T-helper 2 cell treated with Interferon-gamma antibody and Interleukin-4, amounts not matched to agents 5 μg/mL and 100 μg/mL, for 36 hours (primary cell): ENCODE measurements at regions not wholly inside any gene's neighbourhood (a gene's known extent, or its start where the extent isn't known, plus 50 kb on each side); places are given as distances from the start of the nearest gene placed in this dataset.

Experiments used
- DNase-seq: peaks from one replicate; pipeline ENCODE4 v3.0.0; 2021; ENCODE audit warnings: low spot score
- H3K27ac Mint-ChIP-seq: one replicate; pipeline ENCODE4 v1.8.0; 2021; ENCODE audit warnings: mild to moderate bottlenecking, mixed read lengths
- H3K27me3 Mint-ChIP-seq: one replicate; pipeline ENCODE4 v1.8.0; 2021; ENCODE audit warnings: low read depth, mixed read lengths
- H3K36me3 Mint-ChIP-seq: one replicate; pipeline ENCODE4 v1.8.0; 2021; ENCODE audit warnings: low read depth, mixed read lengths
- H3K4me1 Mint-ChIP-seq: one replicate; pipeline ENCODE4 v1.8.0; 2021; ENCODE audit warnings: low read depth, mixed read lengths
- H3K4me3 Mint-ChIP-seq: one replicate; pipeline ENCODE4 v1.8.0; 2022; ENCODE audit warnings: mild to moderate bottlenecking, moderate library complexity, mixed read lengths
- H3K9me3 Mint-ChIP-seq: one replicate; pipeline ENCODE4 v1.8.0; 2021; ENCODE audit warnings: mixed read lengths

GRCh38 chr15:87498560-87498959, 758.0 kb downstream of the NTRK3 start:
- Mint-ChIP-seq H3K9me3 (no peaks in the 10 kb centered on the region), H3K27me3 (no peaks in the 10 kb centered on the region), H3K4me1 (no peaks in the 10 kb centered on the region), H3K4me3 (no peak overlapping the region), H3K27ac (no peak overlapping the region), H3K36me3 (no peaks in the 10 kb centered on the region)
- no peak for DNase-seq

DNA sequence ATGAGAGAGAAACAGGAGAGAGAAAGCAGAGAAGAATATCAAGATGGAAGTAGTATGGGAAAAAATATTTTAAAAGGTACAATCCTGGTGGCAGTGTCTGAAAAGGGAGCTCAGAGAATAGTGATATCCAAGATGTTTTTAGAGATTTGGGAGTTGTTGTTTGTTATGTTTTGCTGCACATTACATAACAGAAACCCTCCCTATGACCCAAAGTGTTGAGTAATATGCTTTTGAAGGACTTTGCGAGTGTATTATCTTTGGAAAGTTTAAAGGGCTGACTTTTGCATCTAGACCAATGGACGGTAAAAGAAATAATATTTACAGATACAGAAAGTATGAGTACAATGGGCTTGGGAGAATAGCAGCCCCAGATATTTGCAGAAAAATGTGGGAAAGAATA, 759.7 kb downstream of the NTRK3 start:
- Mint-ChIP-seq H3K4me3 (no peak overlapping the region), H3K36me3 (no peaks in the 10 kb centered on the region), H3K4me1 (no peaks in the 10 kb centered on the region), H3K9me3 (peaks cover 6% of the 10 kb centered on the region), H3K27ac (no peak overlapping the region), H3K27me3 (no peaks in the 10 kb centered on the region)
- no peak for DNase-seq

DNA sequence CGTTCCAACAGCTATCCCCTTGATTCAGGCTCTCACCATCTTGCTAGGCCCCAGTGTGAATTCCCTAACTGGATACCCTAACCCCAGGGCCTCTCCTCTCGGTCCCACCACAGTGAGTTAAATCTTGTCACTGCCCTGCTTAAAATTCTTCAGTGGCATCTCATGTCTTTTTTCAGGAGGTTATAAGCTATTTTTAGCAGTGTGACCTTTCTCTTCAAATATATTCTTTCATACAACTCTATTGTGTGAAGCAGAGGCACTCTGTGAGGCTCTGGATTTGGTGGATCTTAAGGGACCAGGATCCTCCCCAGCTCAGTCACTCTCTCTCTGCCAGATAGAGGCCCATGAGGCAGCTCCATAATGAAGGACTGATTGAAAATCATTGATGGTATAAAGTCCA, 760.4 kb downstream of the NTRK3 start:
- H3K36me3 Mint-ChIP-seq, result no peaks in the 10 kb centered on the region
- H3K9me3 Mint-ChIP-seq, result peaks cover 8% of the 10 kb centered on the region
- DNase-seq, result no peak
- H3K27me3 Mint-ChIP-seq, result no peaks in the 10 kb centered on the region
- no peaks in the 10 kb centered on the region for H3K4me1 Mint-ChIP-seq
- no peak overlapping the region for H3K27ac Mint-ChIP-seq
- no peak overlapping the region for H3K4me3 Mint-ChIP-seq

DNA sequence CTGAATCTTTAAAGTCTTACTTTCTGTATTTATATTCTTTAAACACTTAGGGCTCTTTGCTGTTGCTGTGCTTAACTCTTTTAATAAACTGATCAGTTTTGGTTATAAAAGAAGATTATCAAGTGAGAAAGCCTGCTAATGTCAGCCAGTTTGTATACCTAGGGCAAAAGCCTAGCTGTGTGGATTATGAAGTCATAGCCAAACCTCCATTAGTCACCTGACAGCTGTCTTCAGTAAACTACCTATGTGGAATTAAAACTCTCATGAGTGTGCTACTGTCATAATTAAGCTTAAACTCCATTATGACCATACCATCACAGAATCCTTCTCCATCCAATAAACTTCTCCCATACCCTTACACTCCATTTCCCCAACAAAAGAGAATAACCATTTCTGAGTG, 762.7 kb downstream of the NTRK3 start:
- H3K4me3 Mint-ChIP-seq, result no peak overlapping the region
- no peak for DNase-seq
- H3K27me3 Mint-ChIP-seq, result no peaks in the 10 kb centered on the region
- no peak overlapping the region for H3K27ac Mint-ChIP-seq
- H3K4me1 Mint-ChIP-seq, result no peaks in the 10 kb centered on the region
- H3K9me3 Mint-ChIP-seq, result peaks cover 8% of the 10 kb centered on the region
- no peaks in the 10 kb centered on the region for H3K36me3 Mint-ChIP-seq

DNA sequence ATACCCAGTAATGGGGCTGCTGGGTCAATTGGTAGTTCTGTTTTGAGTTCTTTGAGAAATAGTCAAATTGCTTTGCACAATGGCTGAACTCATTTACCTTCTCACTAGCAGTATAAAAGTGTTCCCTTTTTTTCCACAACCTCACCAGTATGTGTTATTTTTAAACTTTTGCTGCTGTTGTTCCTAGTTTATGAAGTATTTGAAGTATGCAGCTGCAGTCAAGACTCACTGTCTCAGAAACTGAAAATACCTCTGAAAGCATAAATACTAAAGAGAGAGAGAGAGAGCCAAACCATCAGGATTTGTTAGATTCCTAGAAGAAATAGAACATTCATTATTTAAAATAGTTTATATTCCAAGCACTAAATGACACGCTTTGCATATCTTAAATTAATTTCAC, 764.2 kb downstream of the NTRK3 start:
- H3K4me3 Mint-ChIP-seq, result no peak overlapping the region
- H3K9me3 Mint-ChIP-seq, result peaks cover 8% of the 10 kb centered on the region
- H3K27ac Mint-ChIP-seq, result no peak overlapping the region
- H3K36me3 Mint-ChIP-seq, result no peaks in the 10 kb centered on the region
- H3K27me3 Mint-ChIP-seq, result no peaks in the 10 kb centered on the region
- no peaks in the 10 kb centered on the region for H3K4me1 Mint-ChIP-seq
- no peak for DNase-seq

GRCh38 chr15:87490666-87491065, 765.9 kb downstream of the NTRK3 start:
- Mint-ChIP-seq H3K4me3 (no peak overlapping the region), H3K4me1 (no peaks in the 10 kb centered on the region), H3K27me3 (no peaks in the 10 kb centered on the region), H3K36me3 (no peaks in the 10 kb centered on the region), H3K27ac (no peak overlapping the region), H3K9me3 (peaks cover 8% of the 10 kb centered on the region)
- no peak for DNase-seq

- no peak overlapping the region for H3K4me3 Mint-ChIP-seq
- no peaks in the 10 kb centered on the region for H3K27me3 Mint-ChIP-seq
- no peak overlapping the region for H3K27ac Mint-ChIP-seq
- H3K9me3 Mint-ChIP-seq, result peaks cover 8% of the 10 kb centered on the region
- H3K4me1 Mint-ChIP-seq, result no peaks in the 10 kb centered on the region
- DNase-seq, result no peak
- no peaks in the 10 kb centered on the region for H3K36me3 Mint-ChIP-seq
Measured at GRCh38 chr15:87489902-87490665, 766.5 kb downstream of the NTRK3 start.

- no peak for DNase-seq
- H3K27me3 Mint-ChIP-seq, result no peaks in the 10 kb centered on the region
- no peak overlapping the region for H3K27ac Mint-ChIP-seq
- no peaks in the 10 kb centered on the region for H3K4me1 Mint-ChIP-seq
- H3K9me3 Mint-ChIP-seq, result peaks cover 13% of the 10 kb centered on the region
- no peak overlapping the region for H3K4me3 Mint-ChIP-seq
- H3K36me3 Mint-ChIP-seq, result no peaks in the 10 kb centered on the region
Measured at GRCh38 chr15:87489456-87489855, 767.1 kb downstream of the NTRK3 start.

GRCh38 chr15:87487484-87487883, 769.1 kb downstream of the NTRK3 start:
- DNase-seq, result no peak
- H3K36me3 Mint-ChIP-seq, result no peaks in the 10 kb centered on the region
- H3K4me1 Mint-ChIP-seq, result no peaks in the 10 kb centered on the region
- H3K27ac Mint-ChIP-seq, result no peak overlapping the region
- H3K4me3 Mint-ChIP-seq, result no peak overlapping the region
- H3K9me3 Mint-ChIP-seq, result peaks cover 13% of the 10 kb centered on the region
- no peaks in the 10 kb centered on the region for H3K27me3 Mint-ChIP-seq

DNA sequence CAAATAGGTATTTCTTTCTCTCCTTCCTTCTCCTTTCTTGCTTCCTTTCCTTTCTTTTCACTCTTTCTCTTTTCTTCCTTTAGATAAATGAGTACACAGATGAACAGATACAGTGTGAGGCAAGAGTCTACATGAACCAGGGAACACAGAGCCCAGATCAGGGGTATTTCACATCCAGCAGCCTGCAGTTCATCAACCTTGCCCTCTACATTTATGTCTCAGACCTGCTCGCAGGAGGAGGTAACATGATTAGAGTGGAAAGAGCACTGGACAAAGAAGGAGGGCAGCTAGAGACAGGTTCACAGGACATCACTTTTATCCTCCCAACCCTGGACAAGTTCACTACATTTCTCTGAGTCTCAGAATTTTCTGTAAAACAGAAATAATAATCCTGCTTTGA, 773.1 kb downstream of the NTRK3 start:
- Mint-ChIP-seq H3K27me3 (no peaks in the 10 kb centered on the region), H3K4me3 (no peak overlapping the region), H3K9me3 (peaks cover 5% of the 10 kb centered on the region), H3K27ac (no peak overlapping the region), H3K36me3 (no peaks in the 10 kb centered on the region), H3K4me1 (no peaks in the 10 kb centered on the region)
- DNase-seq, result no peak

- Mint-ChIP-seq H3K4me1 (no peaks in the 10 kb centered on the region), H3K27ac (no peak overlapping the region), H3K36me3 (no peaks in the 10 kb centered on the region), H3K9me3 (peaks cover 5% of the 10 kb centered on the region), H3K4me3 (no peak overlapping the region), H3K27me3 (no peaks in the 10 kb centered on the region)
- no peak for DNase-seq
Measured at GRCh38 chr15:87481126-87481525, 775.4 kb downstream of the NTRK3 start.

DNA sequence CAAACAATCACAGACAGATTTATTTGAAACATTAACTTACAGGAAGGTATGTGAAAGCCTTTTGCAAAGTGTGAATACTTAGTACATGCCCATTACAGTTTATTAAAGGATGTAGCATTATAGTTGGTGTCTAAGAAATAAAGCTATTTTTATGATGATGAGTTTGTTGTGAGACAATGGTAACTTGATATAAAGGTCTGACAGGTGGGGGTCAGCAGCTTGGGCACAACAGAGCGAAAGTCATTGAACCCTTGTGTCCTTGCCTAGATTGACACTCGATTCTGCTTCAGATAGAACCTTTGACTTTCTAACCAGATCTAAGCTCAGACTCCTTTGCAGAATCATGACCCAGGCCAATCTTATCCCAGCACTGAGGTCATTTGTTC, 777.9 kb downstream of the NTRK3 start:
- Mint-ChIP-seq H3K27ac (no peak overlapping the region), H3K27me3 (no peaks in the 10 kb centered on the region), H3K4me1 (no peaks in the 10 kb centered on the region), H3K4me3 (no peak overlapping the region), H3K9me3 (no peaks in the 10 kb centered on the region), H3K36me3 (no peaks in the 10 kb centered on the region)
- DNase-seq, result no peak

GRCh38 chr15:87477737-87478686, 778.5 kb downstream of the NTRK3 start:
- Mint-ChIP-seq H3K27ac (no peak overlapping the region), H3K36me3 (no peaks in the 10 kb centered on the region), H3K4me1 (no peaks in the 10 kb centered on the region), H3K27me3 (no peaks in the 10 kb centered on the region), H3K4me3 (no peak overlapping the region), H3K9me3 (no peaks in the 10 kb centered on the region)
- no peak for DNase-seq

GRCh38 chr15:87477026-87477425, 779.5 kb downstream of the NTRK3 start:
- H3K27ac Mint-ChIP-seq, result no peak overlapping the region
- no peaks in the 10 kb centered on the region for H3K36me3 Mint-ChIP-seq
- no peaks in the 10 kb centered on the region for H3K9me3 Mint-ChIP-seq
- H3K4me3 Mint-ChIP-seq, result no peak overlapping the region
- H3K27me3 Mint-ChIP-seq, result no peaks in the 10 kb centered on the region
- no peaks in the 10 kb centered on the region for H3K4me1 Mint-ChIP-seq
- no peak for DNase-seq
